ENCODE measurements at regions not wholly inside any gene's neighbourhood (a gene's known extent, or its start where the extent isn't known, plus 50 kb on each side); places are given as distances from the start of the nearest gene placed in this dataset.

GRCh38 chr15:94739639-94740038 is 508.3 kb downstream of the MCTP2 start:
- no peak for TF ChIP-seq CTCF (IDR thresholded peaks at IDR 0.05; ENCODE audit: borderline replicate concordance, extremely low read depth, low read length, poor library complexity, severe bottlenecking)
- TF ChIP-seq EZH2 (IDR thresholded peaks at IDR 0.05; ENCODE audit: borderline replicate concordance, low read depth, low read length, severe bottlenecking), result no peak
